ENCODE measurements at regions not wholly inside any gene's neighbourhood (a gene's known extent, or its start where the extent isn't known, plus 50 kb on each side); places are given as distances from the start of the nearest gene placed in this dataset.

GRCh38 chr6:125598422-125598821, 151.0 kb upstream of the HEY2 start:
- H3K9me3 Mint-ChIP-seq, result no peaks in the 10 kb centered on the region

DNA sequence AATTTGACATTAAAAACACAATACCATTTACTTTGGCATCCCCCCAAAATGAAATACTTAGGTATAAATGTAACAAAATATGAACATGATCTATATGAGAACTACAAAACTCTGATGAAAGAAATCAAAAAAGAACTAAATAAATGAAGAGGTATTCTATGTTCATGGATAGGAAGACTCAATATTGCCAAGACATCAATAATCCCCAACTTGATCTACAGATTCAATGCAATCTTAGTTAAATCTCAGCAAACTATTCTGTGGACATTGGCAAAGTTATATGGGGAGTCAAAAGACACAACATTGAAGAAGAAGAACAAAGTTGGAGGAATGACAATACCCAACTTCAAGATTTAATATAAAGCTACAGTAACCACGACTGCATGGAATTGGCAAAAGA, 145.2 kb upstream of the HEY2 start:
- no peak for TF ChIP-seq CTCF (IDR thresholded peaks at IDR 0.05)
- no peaks in the 10 kb centered on the region for H3K36me3 Mint-ChIP-seq (ENCODE audit: low read depth)
- POLR2A ChIA-PET, result no interaction called here

More at GRCh38 chr6:125598422-125598821, 151.0 kb upstream of the HEY2 start:
- CTCF ChIA-PET, result no interaction called here
- POLR2A ChIA-PET, result no interaction called here
- intact Hi-C loops (cut with DNase I, micrococcal nuclease), result no loop called here
- no peak overlapping the region for H3K27ac Mint-ChIP-seq
- ATAC-seq (ENCODE audit: poor library complexity) (no peak), DNase-seq (peak in 3 of 14 experiments; percentile 2 to 50 (median 46))
- no peak for TF ChIP-seq CTCF (IDR thresholded peaks at IDR 0.05)
- H3K36me3 Mint-ChIP-seq (ENCODE audit: low read depth), result no peaks in the 10 kb centered on the region
- H3K4me1 Mint-ChIP-seq (ENCODE audit: low read depth), result no peaks in the 10 kb centered on the region
- H3K27ac ChIP-seq (ENCODE audit: low read depth in 1 of 2, low read length in 2 of 2), result no peak overlapping the region
- no peaks in the 10 kb centered on the region for H3K4me1 ChIP-seq (ENCODE audit: insufficient read depth, low read length)
- no peaks in the 10 kb centered on the region for H3K36me3 ChIP-seq (ENCODE audit: insufficient read depth, low read length)
- no peak overlapping the region for H3K4me3 Mint-ChIP-seq
- H3K4me3 ChIP-seq (ENCODE audit: low read length), result no peak overlapping the region
- H3K27me3 Mint-ChIP-seq, result peaks cover 10% of the 10 kb centered on the region
- H3K27me3 ChIP-seq (ENCODE audit: control insufficient read depth in 1 of 2, insufficient read depth in 2 of 2, low read length in 2 of 2), result no peaks in the 10 kb centered on the region
- no peaks in the 10 kb centered on the region for H3K9me3 ChIP-seq (ENCODE audit: control insufficient read depth in 1 of 2, insufficient read depth in 1 of 2, low read length in 2 of 2)

DNA sequence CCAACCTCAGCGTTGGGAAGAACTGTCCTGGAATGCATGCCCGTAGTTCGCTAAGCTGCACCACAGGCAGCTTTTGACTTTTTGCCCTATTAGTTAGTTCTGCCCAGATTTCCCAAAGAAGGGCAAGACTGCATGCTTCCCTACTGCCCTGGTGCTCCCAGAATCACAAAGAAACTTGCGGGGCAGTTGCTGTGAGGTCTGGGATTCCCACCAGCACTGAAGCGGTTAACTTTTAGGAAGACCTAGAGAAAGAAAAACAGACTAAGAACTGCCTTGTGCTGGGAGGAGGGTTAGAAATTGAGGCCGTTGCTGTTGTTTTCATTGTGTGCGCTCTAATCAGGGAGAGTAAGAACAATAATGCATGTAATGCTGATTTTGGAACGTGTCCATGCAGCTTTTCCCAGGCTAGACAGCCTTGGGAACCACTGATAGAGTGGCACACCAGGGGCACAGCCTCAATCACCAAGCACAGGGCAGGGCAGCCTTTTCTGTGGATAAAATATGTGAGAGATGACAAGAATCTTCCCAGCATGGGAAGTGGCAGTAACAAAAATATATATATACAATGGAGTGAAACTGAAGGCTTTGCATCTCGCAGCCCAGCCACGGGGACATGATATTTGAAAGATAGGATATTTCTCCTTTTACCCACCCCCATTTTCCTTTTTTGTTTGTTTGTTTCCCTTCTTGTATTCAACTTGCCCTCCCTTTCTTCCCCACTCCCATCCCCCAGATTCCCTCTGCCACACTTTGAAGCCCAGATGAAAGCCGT, 137.7 kb upstream of the HEY2 start:
- intact Hi-C loops (cut with DNase I, micrococcal nuclease), result no loop called here
- no peak overlapping the region for H3K4me3 ChIP-seq (ENCODE audit: low read length)
- ChIA-PET CTCF (no interaction called here), POLR2A (no interaction called here)
- DNase-seq, result no peak
- no peak overlapping the region for H3K4me3 Mint-ChIP-seq
- no peaks in the 10 kb centered on the region for H3K36me3 Mint-ChIP-seq (ENCODE audit: low read depth)
- H3K27me3 Mint-ChIP-seq, result peaks cover 21% of the 10 kb centered on the region
- H3K36me3 ChIP-seq (ENCODE audit: insufficient read depth, low read length), result no peaks in the 10 kb centered on the region
- H3K9me3 Mint-ChIP-seq, result no peaks in the 10 kb centered on the region
- peaks cover 0 to 4% of the 10 kb centered on the region in 2 experiments for H3K27me3 ChIP-seq (ENCODE audit: control insufficient read depth in 1 of 2, insufficient read depth in 2 of 2, low read length in 2 of 2)
- no peaks in the 10 kb centered on the region for H3K4me1 Mint-ChIP-seq (ENCODE audit: low read depth)
- no peak overlapping the region for H3K27ac ChIP-seq (ENCODE audit: low read depth in 1 of 2, low read length in 2 of 2)
- H3K9me3 ChIP-seq (ENCODE audit: control insufficient read depth in 1 of 2, insufficient read depth in 1 of 2, low read length in 2 of 2), result no peaks in the 10 kb centered on the region
- H3K4me1 ChIP-seq (ENCODE audit: insufficient read depth, low read length), result no peaks in the 10 kb centered on the region
- no peak overlapping the region for H3K27ac Mint-ChIP-seq
- TF ChIP-seq CTCF (IDR thresholded peaks at IDR 0.05), result no peak
- no peak for ATAC-seq (ENCODE audit: poor library complexity)

More for the DNA sequence above, 145.2 kb upstream of the HEY2 start:
- Histone ChIP-seq H3K4me1 (ENCODE audit: insufficient read depth, low read length) (no peaks in the 10 kb centered on the region), H3K27me3 (ENCODE audit: control insufficient read depth in 1 of 2, insufficient read depth in 2 of 2, low read length in 2 of 2) (no peaks in the 10 kb centered on the region), H3K36me3 (ENCODE audit: insufficient read depth, low read length) (no peaks in the 10 kb centered on the region), H3K9me3 (ENCODE audit: control insufficient read depth in 1 of 2, insufficient read depth in 1 of 2, low read length in 2 of 2) (no peaks in the 10 kb centered on the region), H3K4me3 (ENCODE audit: low read length) (no peak overlapping the region), H3K27ac (ENCODE audit: low read depth in 1 of 2, low read length in 2 of 2) (no peak overlapping the region)
- CTCF ChIA-PET, result no interaction called here
- no peaks in the 10 kb centered on the region for H3K4me1 Mint-ChIP-seq (ENCODE audit: low read depth)
- no peak for DNase-seq
- intact Hi-C loops (cut with DNase I, micrococcal nuclease), result no loop called here
- H3K4me3 Mint-ChIP-seq, result no peak overlapping the region
- peaks cover 4% of the 10 kb centered on the region for H3K27me3 Mint-ChIP-seq
- no peaks in the 10 kb centered on the region for H3K9me3 Mint-ChIP-seq
- no peak overlapping the region for H3K27ac Mint-ChIP-seq
- no peak for ATAC-seq (ENCODE audit: poor library complexity)
